ENCODE measurements at regions not wholly inside any gene's neighbourhood (a gene's known extent, or its start where the extent isn't known, plus 50 kb on each side); places are given as distances from the start of the nearest gene placed in this dataset.
"Not testable (repeated sequence)": the region's sequence is repeated elsewhere in the genome, so short reads cannot be mapped to it uniquely, and the experiment has no call there.

- DNase-seq (ENCODE audit: low read depth, low spot score): no peak
Measured at GRCh38 chr10:8379906-8380832, 325.7 kb downstream of the GATA3 start.

GRCh38 chr10:8380833-8381496 is 326.5 kb downstream of the GATA3 start:
- DNase-seq (ENCODE audit: low read depth, low spot score): no peak

GRCh38 chr10:8386781-8387180 is 332.3 kb downstream of the GATA3 start:
- DNase-seq (ENCODE audit: low read depth, low spot score): no peak

- no peak for DNase-seq (ENCODE audit: low read depth, low spot score)
Measured at GRCh38 chr10:8389630-8390029, 335.1 kb downstream of the GATA3 start.

- DNase-seq (ENCODE audit: low read depth, low spot score): no peak
Measured at GRCh38 chr10:8392216-8392615, 337.7 kb downstream of the GATA3 start.

GRCh38 chr10:8393531-8393930 is 339.0 kb downstream of the GATA3 start:
- no peak for DNase-seq (ENCODE audit: low read depth, low spot score)

- DNase-seq (ENCODE audit: low read depth, low spot score): no peak
Measured at GRCh38 chr10:8396675-8397074, 342.2 kb downstream of the GATA3 start.

- DNase-seq (ENCODE audit: low read depth, low spot score): no peak
Measured at GRCh38 chr10:8398771-8399170, 344.3 kb downstream of the GATA3 start.

GRCh38 chr10:8400151-8400550 is 345.7 kb downstream of the GATA3 start:
- DNase-seq (ENCODE audit: low read depth, low spot score): no peak

GRCh38 chr10:8400892-8401291 is 346.4 kb downstream of the GATA3 start:
- no peak for DNase-seq (ENCODE audit: low read depth, low spot score)

GRCh38 chr10:8401531-8401930 is 347.0 kb downstream of the GATA3 start:
- no peak for DNase-seq (ENCODE audit: low read depth, low spot score)

GRCh38 chr10:8402576-8402975 is 348.1 kb downstream of the GATA3 start:
- DNase-seq (ENCODE audit: low read depth, low spot score): no peak

GRCh38 chr10:8403711-8404371 is 349.4 kb downstream of the GATA3 start:
- DNase-seq (ENCODE audit: low read depth, low spot score): no peak

- no peak for DNase-seq (ENCODE audit: low read depth, low spot score)
Measured at GRCh38 chr10:8404721-8405120, 350.2 kb downstream of the GATA3 start.

- no peak for DNase-seq (ENCODE audit: low read depth, low spot score)
Measured at GRCh38 chr10:8405596-8405995, 351.1 kb downstream of the GATA3 start.

- no peak for DNase-seq (ENCODE audit: low read depth, low spot score)
Measured at GRCh38 chr10:8407501-8408021, 353.1 kb downstream of the GATA3 start.

GRCh38 chr10:8410506-8410905 is 356.0 kb downstream of the GATA3 start:
- no peak for DNase-seq (ENCODE audit: low read depth, low spot score)

GRCh38 chr10:8412541-8412940 is 358.1 kb downstream of the GATA3 start:
- no peak for DNase-seq (ENCODE audit: low read depth, low spot score)

- DNase-seq (ENCODE audit: low read depth, low spot score): not testable (repeated sequence)
Measured at GRCh38 chr10:8415029-8415428, 360.5 kb downstream of the GATA3 start.

GRCh38 chr10:8416192-8416701 is 361.8 kb downstream of the GATA3 start:
- no peak for DNase-seq (ENCODE audit: low read depth, low spot score)

GRCh38 chr10:8416760-8417159 is 362.3 kb downstream of the GATA3 start:
- DNase-seq (ENCODE audit: low read depth, low spot score): no peak

- no peak for DNase-seq (ENCODE audit: low read depth, low spot score)
Measured at GRCh38 chr10:8417631-8418030, 363.1 kb downstream of the GATA3 start.
